ENCODE measurements at regions not wholly inside any gene's neighbourhood (a gene's known extent, or its start where the extent isn't known, plus 50 kb on each side); places are given as distances from the start of the nearest gene placed in this dataset.

- no peak for TF ChIP-seq FOXM1 (IDR thresholded peaks at IDR 0.05; ENCODE audit: borderline replicate concordance, low read depth)
- no peak for TF ChIP-seq YY1 (IDR thresholded peaks at IDR 0.05; ENCODE audit: low read depth)
- TF ChIP-seq CEBPB (IDR thresholded peaks at IDR 0.05), result no peak
- TF ChIP-seq RAD21 (IDR thresholded peaks at IDR 0.05; ENCODE audit: low read depth), result no peak
- TF ChIP-seq REST (IDR thresholded peaks at IDR 0.05; ENCODE audit: low read depth), result no peak
- TF ChIP-seq CREB1 (IDR thresholded peaks at IDR 0.05; ENCODE audit: low read depth), result no peak
- no peak for TF ChIP-seq ZBTB7A (IDR thresholded peaks at IDR 0.05; ENCODE audit: low read depth)
- TF ChIP-seq USF1 (IDR thresholded peaks at IDR 0.05), result no peak
- no peak for TF ChIP-seq TAF1 (IDR thresholded peaks at IDR 0.05; ENCODE audit: low read depth)
- no peak for TF ChIP-seq EP300 (IDR thresholded peaks at IDR 0.05; ENCODE audit: borderline replicate concordance)
- TF ChIP-seq EGR1 (IDR thresholded peaks at IDR 0.05), result no peak
- TF ChIP-seq NFIC (IDR thresholded peaks at IDR 0.05), result no peak
- TF ChIP-seq TCF12 (IDR thresholded peaks at IDR 0.05; ENCODE audit: low read depth), result no peak
- TF ChIP-seq MAX (IDR thresholded peaks at IDR 0.05), result no peak
- TF ChIP-seq TEAD4 (IDR thresholded peaks at IDR 0.05), result no peak
Observed at GRCh38 chr10:6811153-6811552, 231.1 kb upstream of the PRKCQ start.

- TF ChIP-seq NFIC (IDR thresholded peaks at IDR 0.05) (no peak), USF1 (IDR thresholded peaks at IDR 0.05) (no peak), CREB1 (IDR thresholded peaks at IDR 0.05; ENCODE audit: low read depth) (no peak), CEBPB (IDR thresholded peaks at IDR 0.05) (no peak), TCF12 (IDR thresholded peaks at IDR 0.05; ENCODE audit: low read depth) (no peak), EP300 (IDR thresholded peaks at IDR 0.05; ENCODE audit: borderline replicate concordance) (no peak), EGR1 (IDR thresholded peaks at IDR 0.05) (no peak), TAF1 (IDR thresholded peaks at IDR 0.05; ENCODE audit: low read depth) (no peak), YY1 (IDR thresholded peaks at IDR 0.05; ENCODE audit: low read depth) (no peak), MAX (IDR thresholded peaks at IDR 0.05) (no peak), FOXM1 (IDR thresholded peaks at IDR 0.05; ENCODE audit: borderline replicate concordance, low read depth) (no peak), TEAD4 (IDR thresholded peaks at IDR 0.05) (no peak), RAD21 (IDR thresholded peaks at IDR 0.05; ENCODE audit: low read depth) (no peak), ZBTB7A (IDR thresholded peaks at IDR 0.05; ENCODE audit: low read depth) (no peak), REST (IDR thresholded peaks at IDR 0.05; ENCODE audit: low read depth) (no peak)
Observed at GRCh38 chr10:6803427-6803783, 223.3 kb upstream of the PRKCQ start.

- no peak for TF ChIP-seq YY1 (IDR thresholded peaks at IDR 0.05; ENCODE audit: low read depth)
- TF ChIP-seq CREB1 (IDR thresholded peaks at IDR 0.05; ENCODE audit: low read depth), result no peak
- no peak for TF ChIP-seq TEAD4 (IDR thresholded peaks at IDR 0.05)
- no peak for TF ChIP-seq TCF12 (IDR thresholded peaks at IDR 0.05; ENCODE audit: low read depth)
- TF ChIP-seq ZBTB7A (IDR thresholded peaks at IDR 0.05; ENCODE audit: low read depth), result no peak
- TF ChIP-seq EGR1 (IDR thresholded peaks at IDR 0.05), result no peak
- TF ChIP-seq USF1 (IDR thresholded peaks at IDR 0.05), result no peak
- no peak for TF ChIP-seq CEBPB (IDR thresholded peaks at IDR 0.05)
- no peak for TF ChIP-seq FOXM1 (IDR thresholded peaks at IDR 0.05; ENCODE audit: borderline replicate concordance, low read depth)
- no peak for TF ChIP-seq NFIC (IDR thresholded peaks at IDR 0.05)
- no peak for TF ChIP-seq RAD21 (IDR thresholded peaks at IDR 0.05; ENCODE audit: low read depth)
- TF ChIP-seq EP300 (IDR thresholded peaks at IDR 0.05; ENCODE audit: borderline replicate concordance), result no peak
- TF ChIP-seq REST (IDR thresholded peaks at IDR 0.05; ENCODE audit: low read depth), result no peak
- TF ChIP-seq MAX (IDR thresholded peaks at IDR 0.05), result no peak
- no peak for TF ChIP-seq TAF1 (IDR thresholded peaks at IDR 0.05; ENCODE audit: low read depth)
Observed at GRCh38 chr10:6802759-6803426, 222.8 kb upstream of the PRKCQ start.

All from Ishikawa (cell line).